ENCODE measurements at regions not wholly inside any gene's neighbourhood (a gene's known extent, or its start where the extent isn't known, plus 50 kb on each side); places are given as distances from the start of the nearest gene placed in this dataset.

GRCh38 chr7:20514364-20514763 is 101.1 kb upstream of the ABCB5 start:
- Histone ChIP-seq H3K56ac (ENCODE audit: extremely low read depth, insufficient read depth, low read length) (no peak overlapping the region), H3K27me3 (ENCODE audit: control insufficient read depth, insufficient read depth, low read length) (no peaks in the 10 kb centered on the region), H2BK15ac (ENCODE audit: low read depth, low read length) (no peak overlapping the region), H2AK5ac (ENCODE audit: low read depth, low read length) (no peak overlapping the region), H3K36me3 (ENCODE audit: control insufficient read depth, insufficient read depth, low read length) (no peaks in the 10 kb centered on the region), H4K91ac (ENCODE audit: insufficient read depth, low read depth, low read length) (no peak overlapping the region), H4K20me1 (ENCODE audit: insufficient read depth, low read length) (no peaks in the 10 kb centered on the region), H4K8ac (ENCODE audit: low read depth in 2 of 2, low read length in 2 of 2) (no peak overlapping the region), H4K5ac (ENCODE audit: low read depth, low read length) (no peak overlapping the region), H2BK20ac (ENCODE audit: low read depth, low read length) (no peak overlapping the region), H3K14ac (replicated peaks; ENCODE audit: low read depth, low read length) (no peak overlapping the region), H3K4me2 (ENCODE audit: low read depth, low read length) (no peak overlapping the region), H3K79me1 (ENCODE audit: low read depth in 1 of 2, low read length in 2 of 2) (no peaks in the 10 kb centered on the region), H3K4ac (ENCODE audit: low read depth, low read length) (no peak overlapping the region), H2AK9ac (replicated peaks; ENCODE audit: low read depth, low read length, poor library complexity) (no peak overlapping the region), H2AFZ (replicated peaks; ENCODE audit: low read length, poor library complexity) (no peak overlapping the region), H3K9me1 (ENCODE audit: insufficient read depth, low read length) (no peaks in the 10 kb centered on the region), H3K9me3 (ENCODE audit: control insufficient read depth, insufficient read depth, low read length) (no peaks in the 10 kb centered on the region; the same call in 1 of the 2 replicates), H3K27ac (ENCODE audit: insufficient read depth, low read length) (no peak overlapping the region), H3K18ac (ENCODE audit: low read depth, low read length) (no peak overlapping the region), H2BK5ac (ENCODE audit: low read depth, low read length, poor library complexity, severe bottlenecking) (no peak overlapping the region), H3K23ac (ENCODE audit: low read depth, low read length) (no peak overlapping the region), H2BK120ac (ENCODE audit: low read depth, low read length) (no peak overlapping the region), H3K4me1 (ENCODE audit: control insufficient read depth, insufficient read depth, low read length) (no peaks in the 10 kb centered on the region), H3K4me3 (ENCODE audit: insufficient read depth, low read depth, low read length) (no peak overlapping the region), H3K9ac (ENCODE audit: low read depth, low read length) (no peak overlapping the region)
- dilution Hi-C loops (cut with HindIII; ENCODE audit: low sequenced_read_pairs, unreplicated experiment) = no loop called here
- BruUV-seq (replicated peaks) = no TSS peak
- WGBS, 2 experiments (ENCODE audit: extremely low coverage in 2 of 2, insufficient read length in 1 of 2) = no CpG with 5 or more reads among the region's 2 CpGs
- ATAC-seq (ENCODE audit: low read depth) = no peak
- in situ Hi-C loops (cut with MboI; ENCODE audit: low sequenced_read_pairs) = no loop called here
- POLR2A ChIA-PET (ENCODE audit: unreplicated experiment) = no interaction called here
- CTCF ChIA-PET = interaction anchor here (0.6 to 0.8 kb wide), 3 partner anchors 13 to 276 kb away, joined by 3 to 6 read pairs (median 4); no protein-coding TSS in a partner anchor
- no peak for DNase-seq
- no peak for TF ChIP-seq RCOR1 (IDR thresholded peaks at IDR 0.05; ENCODE audit: insufficient replicate concordance, low read length)
- TF ChIP-seq POLR2A (IDR thresholded peaks at IDR 0.05; ENCODE audit: low read depth, low read length) = no peak
- no peak for TF ChIP-seq ELK1 (IDR thresholded peaks at IDR 0.05; ENCODE audit: borderline replicate concordance, low read depth, low read length)
- no peak for TF ChIP-seq MAFK (IDR thresholded peaks at IDR 0.05; ENCODE audit: low read depth, low read length)
- TF ChIP-seq BHLHE40 (IDR thresholded peaks at IDR 0.05; ENCODE audit: low read depth, low read length) = no peak
- no peak for TF ChIP-seq CHD1 (IDR thresholded peaks at IDR 0.05; ENCODE audit: low read depth, low read length)
- no peak for TF ChIP-seq USF2 (IDR thresholded peaks at IDR 0.05; ENCODE audit: low read depth, low read length)
- TF ChIP-seq MAZ (IDR thresholded peaks at IDR 0.05; ENCODE audit: borderline replicate concordance, low read depth, low read length) = no peak
- TF ChIP-seq NFE2L2 (IDR thresholded peaks at IDR 0.05; ENCODE audit: low read depth, low read length) = no peak
- no peak for TF ChIP-seq CTCF (conservative IDR thresholded peaks at IDR 0.05; ENCODE audit: low read depth, low read length)
- no peak for TF ChIP-seq MXI1 (IDR thresholded peaks at IDR 0.05; ENCODE audit: borderline replicate concordance, low read depth, low read length)
- TF ChIP-seq SMC3 (IDR thresholded peaks at IDR 0.05; ENCODE audit: low read depth, low read length) = no peak
- no peak for TF ChIP-seq FOS (IDR thresholded peaks at IDR 0.05; ENCODE audit: low read depth, low read length)
- TF ChIP-seq CEBPB (IDR thresholded peaks at IDR 0.05; ENCODE audit: low read depth, low read length) = no peak
- intact Hi-C loops (cut with micrococcal nuclease) = no loop called here
